H1 (cell line): ENCODE measurements at regions not wholly inside any gene's neighbourhood (a gene's known extent, or its start where the extent isn't known, plus 50 kb on each side); places are given as distances from the start of the nearest gene placed in this dataset.

ENCODE experiments used
- CTCF ChIA-PET: fragments of 300-600 bp; sonication (Branson Sonifier 250); formaldehyde crosslinking; loops from one replicate; lab custom pipeline; 2021; ENCODE audit not compliant: partially characterized antibody; lab: Charles Lee
- POLR2A ChIA-PET: fragments of 300-600 bp; sonication (Branson Sonifier 250); formaldehyde crosslinking; loops from one replicate; lab custom pipeline; 2021; ENCODE audit warnings: inconsistent platforms; ENCODE audit not compliant: partially characterized antibody; lab: Charles Lee
- DNase-seq, 2 experiments: peaks; one replicate each; pipeline versions ENCODE4 v3.0.0 to v3.0.0-alpha.2; 2010 to 2022; ENCODE audit warnings: low spot score in 2 of 2, low read depth in 1 of 2, mixed read lengths in 1 of 2
- FAIRE-seq: peaks from 2 replicates; lab custom pipeline; 2011; peaks lifted over from hg19 to GRCh38; lab: Jason Lieb, UNC
- H2AFZ ChIP-seq: 2 replicates; pipeline ENCODE4 v1.8.1; 2012; ENCODE audit warnings: low read length, inconsistent platforms
- H2AK5ac ChIP-seq: 2 replicates; pipeline ENCODE4 v1.6.1; 2013; ENCODE audit warnings: low read depth, low read length
- H2BK120ac ChIP-seq: replicated peaks from 2 replicates; pipeline ENCODE3; 2013; ENCODE audit warnings: low read depth, low read length, inconsistent platforms
- H2BK12ac ChIP-seq: 2 replicates; pipeline ENCODE4 v1.6.1; 2013; ENCODE audit warnings: low read depth, low read length
- H2BK15ac ChIP-seq: 2 replicates; pipeline ENCODE4 v1.6.1; 2013; ENCODE audit warnings: low read length
- H2BK20ac ChIP-seq: 2 replicates; pipeline ENCODE4 v1.6.1; 2013; ENCODE audit warnings: low read length
- H2BK5ac ChIP-seq: 2 replicates; pipeline ENCODE4 v1.6.1; 2013; ENCODE audit warnings: low read depth, low read length
- H3K14ac ChIP-seq: 2 replicates; pipeline ENCODE4 v1.6.1; 2013; ENCODE audit warnings: inconsistent platforms; ENCODE audit not compliant: insufficient read length
- H3K18ac ChIP-seq: 2 replicates; pipeline ENCODE4 v1.6.1; 2013; ENCODE audit warnings: low read length; ENCODE audit errors: extremely low read depth
- H3K23ac ChIP-seq: 2 replicates; pipeline ENCODE4 v1.6.1; 2013; ENCODE audit warnings: inconsistent platforms; ENCODE audit not compliant: insufficient read length
- H3K23me2 ChIP-seq: 2 replicates; pipeline ENCODE4 v1.6.1; 2013; ENCODE audit warnings: low read depth, low read length
- H3K27ac ChIP-seq: 2 replicates; pipeline ENCODE4 v1.6.1; 2011; ENCODE audit warnings: low read depth, low read length, inconsistent platforms
- H3K27me3 ChIP-seq, 4 experiments: replicated peaks in 1 of 4; 1 replicate in 1 of 4; 2 replicates in 3 of 4; pipeline versions ENCODE4 v1.6.1 to v1.8.1; 2011 to 2013; ENCODE audit warnings: low read length in 3 of 4, mild to moderate bottlenecking in 3 of 4, inconsistent platforms in 2 of 4, mixed read lengths in 2 of 4, moderate library complexity in 1 of 4; ENCODE audit not compliant: control insufficient read depth in 3 of 4, insufficient read depth in 3 of 4; ENCODE audit errors: extremely low read depth in 1 of 4
- H3K36me3 ChIP-seq, 4 experiments: 2 replicates each; pipeline versions ENCODE4 v1.6.1 to v1.8.1; 2011 to 2013; ENCODE audit warnings: mild to moderate bottlenecking in 4 of 4, low read length in 3 of 4, moderate library complexity in 2 of 4, control low read depth in 1 of 4, inconsistent platforms in 1 of 4; ENCODE audit not compliant: insufficient read depth in 4 of 4, control insufficient read depth in 2 of 4
- H3K4ac ChIP-seq: replicated peaks from 2 replicates; pipeline ENCODE3; 2013; ENCODE audit warnings: low read length, low read depth, mixed read lengths, inconsistent platforms; ENCODE audit not compliant: insufficient read length
- H3K4me1 ChIP-seq, 4 experiments: replicated peaks in 1 of 4; 1 replicate in 1 of 4; 2 replicates in 3 of 4; pipeline versions ENCODE4 v1.6.1 to v1.8.1; 2011 to 2013; ENCODE audit warnings: low read length in 3 of 4, inconsistent platforms in 2 of 4, mixed read lengths in 1 of 4; ENCODE audit not compliant: insufficient read depth in 4 of 4, control insufficient read depth in 3 of 4
- H3K4me2 ChIP-seq, 2 experiments: 2 replicates each; pipeline versions ENCODE4 v1.6.1 to v1.8.1; 2011 to 2013; ENCODE audit warnings: low read depth in 2 of 2, low read length in 2 of 2, control low read depth in 1 of 2, inconsistent platforms in 1 of 2, mild to moderate bottlenecking in 1 of 2; ENCODE audit not compliant: insufficient read depth in 1 of 2
- H3K4me3 ChIP-seq, 4 experiments: fragments of 200-600, 300-600 bp in 1 of 4; sonication (generic), shearing (Covaris generic), sonication (Bioruptor Twin) in 1 of 4; 2 replicates each; pipeline versions ENCODE4 v1.5.1 to v1.8.1; 2011 to 2016; ENCODE audit warnings: low read length in 4 of 4, low read depth in 3 of 4, control low read depth in 2 of 4, inconsistent platforms in 2 of 4, mild to moderate bottlenecking in 2 of 4, mixed read lengths in 1 of 4, moderate library complexity in 1 of 4; ENCODE audit not compliant: insufficient read depth in 2 of 4; ENCODE audit errors: extremely low read depth in 1 of 4
- H3K56ac ChIP-seq: replicated peaks from 2 replicates; pipeline ENCODE3; 2013; ENCODE audit warnings: low read depth, mild to moderate bottlenecking, mixed read lengths, low read length, inconsistent platforms; ENCODE audit not compliant: insufficient read length
- H3K79me1 ChIP-seq: 2 replicates; pipeline ENCODE4 v1.6.1; 2013; ENCODE audit warnings: low read depth, low read length, control low read depth
- H3K79me2 ChIP-seq, 2 experiments: 2 replicates each; pipeline versions ENCODE4 v1.6.1 to v1.8.1; 2012 to 2013; ENCODE audit warnings: low read length in 2 of 2, mild to moderate bottlenecking in 2 of 2, inconsistent platforms in 1 of 2; ENCODE audit not compliant: insufficient read depth in 2 of 2, control insufficient read depth in 1 of 2
- H3K9ac ChIP-seq, 4 experiments: replicated peaks in 1 of 4; 1 replicate in 1 of 4; 2 replicates in 3 of 4; pipeline versions ENCODE4 v1.6.1 to v1.8.1; 2011 to 2013; ENCODE audit warnings: low read depth in 3 of 4, low read length in 3 of 4, control low read depth in 2 of 4, mild to moderate bottlenecking in 2 of 4, moderate library complexity in 2 of 4, inconsistent platforms in 1 of 4; ENCODE audit errors: extremely low read depth in 1 of 4
- H3K9me3 ChIP-seq, 2 experiments: 2 replicates each; pipeline versions ENCODE4 v1.6.1 to v1.8.1; 2012 to 2013; ENCODE audit warnings: mild to moderate bottlenecking in 2 of 2, moderate library complexity in 2 of 2, control low read depth in 1 of 2, inconsistent platforms in 1 of 2, low read depth in 1 of 2, low read length in 1 of 2, mixed read lengths in 1 of 2; ENCODE audit not compliant: insufficient read depth in 2 of 2
- H4K20me1 ChIP-seq, 2 experiments: replicated peaks in 1 of 2; 2 replicates each; pipeline versions ENCODE3 to v1.8.1; 2011 to 2013; ENCODE audit warnings: inconsistent platforms in 2 of 2, low read length in 2 of 2, mild to moderate bottlenecking in 1 of 2; ENCODE audit not compliant: insufficient read depth in 2 of 2, control insufficient read depth in 1 of 2
- H4K5ac ChIP-seq: 2 replicates; pipeline ENCODE4 v1.6.1; 2013; ENCODE audit warnings: low read length, low read depth, mixed read lengths, inconsistent platforms; ENCODE audit not compliant: insufficient read length
- H4K8ac ChIP-seq: 2 replicates; pipeline ENCODE4 v1.8.0; 2013; ENCODE audit warnings: mild to moderate bottlenecking, moderate library complexity, low read length, inconsistent platforms; ENCODE audit not compliant: insufficient read depth; ENCODE audit errors: extremely low read depth
- H4K91ac ChIP-seq: replicated peaks from 2 replicates; pipeline ENCODE3; 2013; ENCODE audit warnings: low read length, mixed read lengths, inconsistent platforms; ENCODE audit not compliant: insufficient read length
- BCL11A ChIP-seq, 2 experiments: IDR thresholded peaks; one replicate each; pipeline ENCODE4 v1.6.1; 2011; ENCODE audit warnings: low read depth in 2 of 2, low read length in 2 of 2, mild to moderate bottlenecking in 2 of 2
- MAFK ChIP-seq: IDR thresholded peaks from 2 replicates; pipeline ENCODE4 v1.6.1; 2012; ENCODE audit warnings: low read depth, mild to moderate bottlenecking, improper control_type of control experiment, low read length
- WGBS, 2 experiments: shearing (Covaris generic) in 1 of 2; methylation state at CpG; one replicate each; pipeline versions ENCODE4 v1.1.6 to v1.1.7; 2013 to 2015; ENCODE audit warnings: low lambda C conversion rate in 2 of 2, mixed read lengths in 2 of 2, inconsistent platforms in 1 of 2, low coverage in 1 of 2, missing lambda C conversion rate in 1 of 2; ENCODE audit not compliant: insufficient replicate concordance in 2 of 2, insufficient coverage in 1 of 2, insufficient read length in 1 of 2; ENCODE audit errors: extremely low coverage in 1 of 2, missing lambda C conversion rate in 1 of 2; 5-methylcytosine and 5-hydroxymethylcytosine counted together

DNA sequence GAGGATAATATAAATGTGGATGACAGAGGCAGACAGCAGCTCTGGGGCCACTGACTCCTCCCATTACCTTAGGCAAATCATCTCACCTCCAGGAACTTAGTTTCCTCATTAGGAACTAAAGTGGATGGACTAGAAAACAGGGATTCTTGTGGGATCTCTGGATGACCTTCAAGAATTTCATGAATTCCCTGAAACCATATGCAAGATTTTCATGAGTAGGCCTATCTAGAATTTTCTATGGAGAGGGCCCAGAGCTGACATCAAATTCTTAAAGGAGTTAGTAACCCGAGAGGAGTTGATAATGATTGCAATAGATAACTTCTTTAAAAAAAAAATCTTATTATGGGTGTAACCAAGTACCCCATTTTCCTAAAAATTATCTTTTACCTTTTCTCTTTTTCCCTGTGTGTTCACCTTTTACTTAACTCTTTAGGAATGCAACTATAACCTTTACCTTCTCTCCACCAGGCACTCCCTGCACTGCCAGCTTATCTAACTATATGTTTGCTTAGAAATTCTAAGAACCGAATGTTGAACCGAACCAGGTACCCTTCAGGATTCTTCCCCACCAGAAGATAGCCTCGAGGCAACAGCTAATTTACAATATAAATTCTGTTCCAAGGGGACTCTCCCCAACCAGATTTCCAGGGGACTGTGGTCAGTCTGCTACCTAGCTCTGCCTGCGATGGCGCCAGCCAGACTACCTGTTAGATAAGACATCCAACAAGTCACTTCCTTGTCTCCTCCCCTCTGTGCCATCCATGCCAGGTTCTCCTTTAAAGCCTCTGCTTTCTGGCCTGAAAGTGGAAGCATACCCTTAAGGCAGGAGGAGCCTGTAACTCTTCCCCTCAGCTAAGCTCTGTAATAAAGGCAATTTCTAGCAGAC, 86.0 kb downstream of the GCNT4 start:
- H2AFZ ChIP-seq = peak overlapping the region; percentile 23; the same call in 1 of the 2 replicates
- FAIRE-seq = no peak

More for the DNA sequence above, 86.0 kb downstream of the GCNT4 start:
- TF ChIP-seq MAFK = no peak
- TF ChIP-seq BCL11A (IDR thresholded peaks at IDR 0.05; ENCODE audit: low read depth in 2 of 2, low read length in 2 of 2) = no peak
- no peak overlapping the region for H2BK5ac ChIP-seq
- no peak overlapping the region for H3K23ac ChIP-seq
- H3K23me2 ChIP-seq = no peaks in the 10 kb centered on the region
- H3K18ac ChIP-seq = no peak overlapping the region
- no peak overlapping the region for H3K56ac ChIP-seq
- no peak overlapping the region for H4K5ac ChIP-seq
- H4K20me1 ChIP-seq = no peaks in the 10 kb centered on the region
- 79% methylated on average over 6 of the region's 6 CpGs; no CpG with 5 or more reads in 1 of the 2 experiments for WGBS, 2 experiments
- H2BK20ac ChIP-seq = no peak overlapping the region
- no peaks in the 10 kb centered on the region for H3K9me3 ChIP-seq
- H3K4me1 ChIP-seq = no peaks in the 10 kb centered on the region
- H3K14ac ChIP-seq = no peak overlapping the region
- no peak overlapping the region for H3K4me3 ChIP-seq
- H3K4ac ChIP-seq = no peak overlapping the region
- H2BK12ac ChIP-seq = no peak overlapping the region
- H3K9ac ChIP-seq = no peak overlapping the region
- H3K4me2 ChIP-seq = no peak overlapping the region
- no peaks in the 10 kb centered on the region for H3K27me3 ChIP-seq
- H2BK120ac ChIP-seq = no peak overlapping the region
- ChIA-PET CTCF (interaction anchor here (0.6 to 1.2 kb wide), 4 partner anchors 13 to 87 kb away, joined by 3 to 5 read pairs (median 3); no protein-coding TSS in a partner anchor), POLR2A (no interaction called here)
- H3K79me2 ChIP-seq = no peaks in the 10 kb centered on the region
- H2BK15ac ChIP-seq = no peak overlapping the region
- H3K27ac ChIP-seq = no peak overlapping the region
- no peak overlapping the region for H2AK5ac ChIP-seq
- H4K8ac ChIP-seq = no peak overlapping the region; the same call in 1 of the 2 replicates
- no peak for DNase-seq
- H3K36me3 ChIP-seq = no peaks in the 10 kb centered on the region
- H3K79me1 ChIP-seq = no peaks in the 10 kb centered on the region
- no peak overlapping the region for H4K91ac ChIP-seq
